NOMO-1 treated with dmso at 0.1 percent for 144 hours (cell line): ENCODE measurements at regions not wholly inside any gene's neighbourhood (a gene's known extent, or its start where the extent isn't known, plus 50 kb on each side); places are given as distances from the start of the nearest gene placed in this dataset.

Experiments
- DNase-seq: peaks from one replicate; lab custom pipeline; 2025; ENCODE audit not compliant: unreplicated experiment; lab: John Stamatoyannopoulos, UW

- DNase-seq = no peak
These were observed 64.5 kb upstream of the KLF13 start for GRCh38 chr15:31262143-31262530.

GRCh38 chr15:31262901-31263671 lies 63.5 kb upstream of the KLF13 start:
- peak; percentile 94 for DNase-seq

GRCh38 chr15:31263751-31264558 lies 62.7 kb upstream of the KLF13 start:
- peak; percentile 84 for DNase-seq

GRCh38 chr15:31264559-31265089 lies 62.0 kb upstream of the KLF13 start:
- no peak for DNase-seq

GRCh38 chr15:31265090-31265870 lies 61.4 kb upstream of the KLF13 start:
- peak; percentile 19 for DNase-seq

GRCh38 chr15:31265871-31266711 lies 60.5 kb upstream of the KLF13 start:
- DNase-seq = peak; percentile 90

GRCh38 chr15:31266712-31267111 lies 59.9 kb upstream of the KLF13 start:
- no peak for DNase-seq

- DNase-seq = no peak
These were observed 59.2 kb upstream of the KLF13 start for GRCh38 chr15:31267161-31268107.

- DNase-seq = no peak
These were observed 58.5 kb upstream of the KLF13 start for GRCh38 chr15:31268108-31268501.

- DNase-seq = no peak
These were observed 57.5 kb upstream of the KLF13 start for GRCh38 chr15:31268911-31269784.

GRCh38 chr15:31269816-31270575 lies 56.6 kb upstream of the KLF13 start:
- no peak for DNase-seq

- no peak for DNase-seq
These were observed 55.9 kb upstream of the KLF13 start for GRCh38 chr15:31270767-31271166.

- DNase-seq = no peak
These were observed 55.4 kb upstream of the KLF13 start for GRCh38 chr15:31271224-31271635.

GRCh38 chr15:31271711-31272557 lies 54.7 kb upstream of the KLF13 start:
- DNase-seq = no peak

- no peak for DNase-seq
These were observed 53.9 kb upstream of the KLF13 start for GRCh38 chr15:31272558-31273257.
